ENCODE measurements at regions not wholly inside any gene's neighbourhood (a gene's known extent, or its start where the extent isn't known, plus 50 kb on each side); places are given as distances from the start of the nearest gene placed in this dataset.

- no peak for TF ChIP-seq POLR2A (IDR thresholded peaks at IDR 0.05)
- no peak for TF ChIP-seq CTCF (IDR thresholded peaks at IDR 0.05)
Observed at GRCh38 chr6:84853901-84854300, 89.5 kb upstream of the TBX18 start.
